Activated CD4-positive, alpha-beta T cell treated with anti-CD3 and anti-CD28 coated beads, Interleukin-2, Interleukin-4, amounts not matched to agents 100 ng/mL and 50 ng/mL, durations not matched to agents 16 hours and 8 hours (primary cell): ENCODE measurements at regions not wholly inside any gene's neighbourhood (a gene's known extent, or its start where the extent isn't known, plus 50 kb on each side); places are given as distances from the start of the nearest gene placed in this dataset.
"Not testable (repeated sequence)": the region's sequence is repeated elsewhere in the genome, so short reads cannot be mapped to it uniquely, and the experiment has no call there.

Experiments
- DNase-seq: peaks from one replicate; pipeline ENCODE4 v3.0.0-alpha.2; 2020; ENCODE audit warnings: low spot score

DNA sequence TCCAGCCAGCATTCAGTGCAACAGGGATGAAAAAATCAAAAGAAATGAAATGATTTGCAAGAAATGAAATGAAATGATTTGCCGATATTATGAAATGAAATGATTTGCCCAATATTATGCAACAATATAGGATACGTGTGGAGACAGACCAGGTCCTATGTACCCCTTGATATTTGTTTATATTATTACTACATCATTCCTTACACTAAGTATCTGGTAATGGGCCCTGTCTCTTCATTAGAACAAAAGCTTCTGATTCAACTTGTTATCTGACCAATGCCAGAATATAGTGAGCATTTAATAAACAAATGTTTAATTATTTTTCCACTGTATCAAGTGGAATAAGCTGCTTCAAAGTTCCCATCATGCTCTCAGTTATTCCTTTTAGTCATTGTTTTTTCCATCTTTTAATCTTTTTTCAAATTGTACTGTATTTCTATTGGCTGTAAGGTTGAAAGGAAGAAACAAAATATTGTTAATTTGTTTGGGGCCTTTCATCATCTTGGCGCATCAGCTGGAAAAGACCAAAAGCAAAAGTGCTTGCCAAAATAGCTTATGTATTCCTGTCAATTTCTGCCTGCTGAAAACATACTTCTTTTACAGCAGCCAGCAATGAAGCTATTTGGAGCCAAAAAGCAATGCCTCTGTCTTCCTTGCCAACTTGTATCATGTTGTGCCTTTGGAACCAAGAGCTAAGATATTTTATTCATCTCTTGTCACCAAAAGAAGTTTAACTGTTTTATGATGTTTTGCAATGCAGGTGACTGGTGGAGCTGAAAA lies 2314.9 kb downstream of the LRRC4C start:
- DNase-seq = no peak

DNA sequence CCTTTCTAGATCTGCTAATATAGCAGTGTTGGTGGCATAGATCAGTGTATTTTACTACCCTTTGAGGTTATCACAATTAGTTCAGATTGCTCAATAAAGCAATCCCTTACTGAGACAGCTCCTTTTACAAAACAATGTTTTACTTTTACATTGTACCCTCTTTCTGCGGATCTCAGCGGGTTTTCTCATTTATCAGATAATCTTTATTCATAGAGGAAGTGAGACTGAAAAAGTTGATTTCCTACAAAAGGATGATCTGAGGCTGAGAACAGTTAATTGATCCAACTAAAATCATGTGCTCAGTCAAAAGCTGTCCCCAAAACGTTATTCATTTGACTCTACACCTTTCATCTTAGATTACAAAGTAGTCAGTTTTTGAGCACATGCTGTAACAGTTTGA lies 2319.9 kb downstream of the LRRC4C start:
- no peak for DNase-seq

DNA sequence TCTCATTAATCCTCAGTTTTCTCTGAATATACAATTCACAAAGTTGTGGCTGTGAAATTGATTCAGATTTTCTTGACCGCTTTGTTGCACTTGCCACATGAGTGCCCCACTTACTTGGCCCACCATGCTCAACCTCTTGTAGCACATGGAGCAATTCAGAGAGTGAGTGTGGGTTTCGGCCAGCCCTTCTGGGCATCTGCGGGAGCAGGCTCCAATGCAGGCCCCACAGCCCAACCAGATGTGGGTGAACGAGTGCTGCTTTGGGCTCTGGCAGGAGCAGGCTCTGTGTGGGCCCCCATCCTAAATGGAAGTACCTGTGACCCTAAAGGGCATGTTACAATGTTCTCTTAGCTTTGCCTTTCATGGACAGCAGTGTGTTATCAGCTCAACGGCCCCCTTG lies 2338.6 kb downstream of the LRRC4C start:
- no peak for DNase-seq

DNA sequence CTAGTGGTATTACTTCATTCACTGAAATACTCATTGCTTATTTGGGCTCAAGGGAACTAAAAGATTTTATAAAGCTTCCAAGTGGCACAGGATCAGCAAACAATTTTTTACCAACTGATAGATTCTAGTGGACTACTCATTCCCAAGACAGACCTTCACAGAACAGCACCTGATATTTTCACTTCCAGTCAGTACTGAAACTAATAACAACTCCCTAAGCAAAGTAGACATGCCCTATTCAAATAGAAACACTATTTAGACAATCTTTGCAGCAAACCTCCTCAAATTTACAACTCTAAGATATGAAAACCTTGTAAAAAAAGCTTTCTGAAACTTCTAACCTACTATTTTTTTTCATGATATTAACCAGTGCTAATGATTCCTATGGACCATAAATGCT lies 2345.8 kb downstream of the LRRC4C start:
- DNase-seq = no peak

DNA sequence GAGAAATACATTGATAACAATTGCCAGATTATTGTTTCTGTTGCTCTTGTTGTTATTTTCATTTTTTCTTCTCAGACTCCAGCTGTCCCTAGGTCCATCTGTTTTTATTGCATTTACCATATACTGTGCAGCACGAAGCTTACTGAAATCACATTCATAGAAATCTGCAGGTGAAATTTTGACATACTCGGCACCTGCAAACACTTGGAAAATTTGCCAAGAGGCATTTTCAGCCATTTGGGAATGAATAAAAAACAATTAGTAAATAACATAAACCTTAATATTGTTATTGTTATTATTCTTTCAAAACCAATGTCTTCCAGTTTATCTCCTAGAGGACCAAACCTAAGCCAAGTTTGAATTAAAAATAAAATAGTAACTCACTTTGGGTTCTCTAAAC lies 2357.2 kb downstream of the LRRC4C start:
- DNase-seq = no peak

DNA sequence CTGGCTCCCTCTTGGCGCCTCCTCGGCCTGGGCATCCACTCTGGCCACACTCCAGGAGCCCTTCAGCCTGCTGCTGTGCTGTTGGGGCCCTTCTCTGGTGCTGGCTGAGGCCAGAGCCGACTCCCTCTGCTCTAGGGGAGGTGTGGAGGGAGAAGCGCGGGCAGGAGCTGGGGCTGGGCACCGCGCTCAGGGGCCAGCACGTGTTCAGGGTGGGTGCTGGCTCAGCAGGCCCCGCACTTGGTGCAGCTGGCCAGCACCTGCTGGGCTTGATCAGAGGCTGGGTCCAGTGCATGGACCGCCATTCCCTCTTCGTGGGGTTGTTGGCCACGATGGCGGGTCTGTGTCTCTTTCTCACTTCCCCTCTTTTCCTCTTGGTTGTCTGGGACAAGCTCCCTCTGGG lies 2381.0 kb downstream of the LRRC4C start:
- no peak for DNase-seq

DNA sequence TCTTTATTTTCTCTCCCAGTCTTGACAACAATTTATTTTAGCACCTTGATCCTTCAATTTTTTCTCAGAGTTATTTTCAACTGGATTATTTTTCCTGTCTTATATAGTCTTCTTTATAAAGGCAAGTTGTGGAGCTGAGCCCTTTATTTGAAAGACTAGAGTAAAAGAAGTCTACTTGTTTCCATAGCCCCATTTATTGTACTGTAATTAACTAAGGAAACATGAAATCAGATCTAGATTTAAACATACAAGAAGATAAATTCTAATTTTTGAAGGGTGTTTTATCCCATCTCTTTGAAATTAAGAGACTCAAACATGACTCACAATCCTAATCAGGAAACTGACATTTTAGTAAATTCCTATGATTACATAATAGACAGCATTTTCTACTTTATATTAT lies 2421.8 kb downstream of the LRRC4C start:
- no peak for DNase-seq

DNA sequence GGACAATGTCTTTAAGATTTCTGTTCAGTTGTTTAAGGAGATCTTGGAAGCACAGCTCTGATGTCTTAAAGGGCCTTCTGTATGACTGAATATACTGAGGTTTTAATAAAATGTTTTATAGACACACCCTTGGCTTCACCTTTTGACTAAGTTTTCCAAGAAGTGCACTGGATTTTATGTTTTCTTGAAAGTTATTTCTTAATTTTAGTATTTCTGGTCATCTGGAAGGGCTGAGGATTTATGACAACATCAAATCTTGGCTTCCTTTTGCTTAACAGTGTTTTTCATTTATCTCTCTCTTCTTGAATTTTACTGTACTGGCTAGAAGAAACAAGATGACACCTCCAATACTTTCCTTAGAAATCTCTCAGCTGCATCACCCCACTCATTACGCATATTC lies 2423.4 kb downstream of the LRRC4C start:
- no peak for DNase-seq

DNA sequence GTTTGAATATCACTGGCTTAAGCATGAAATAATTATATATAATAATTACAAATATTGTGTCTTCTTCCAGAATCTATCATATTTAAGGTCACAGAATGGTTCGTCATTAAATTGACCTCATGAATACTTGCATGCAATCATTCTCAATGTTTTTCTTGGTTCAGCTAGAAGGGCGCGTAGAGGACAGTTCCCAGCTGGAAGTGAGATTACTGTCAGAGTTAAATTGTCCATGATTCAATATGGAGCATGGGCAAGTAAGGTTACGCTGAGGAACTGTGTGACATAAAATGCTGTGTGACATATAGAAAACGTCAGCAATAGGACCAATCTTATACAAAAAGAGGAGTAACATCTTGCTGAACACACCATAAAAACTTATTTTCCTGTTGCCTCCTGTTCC lies 2423.5 kb upstream of the RAG2 start:
- DNase-seq = no peak

DNA sequence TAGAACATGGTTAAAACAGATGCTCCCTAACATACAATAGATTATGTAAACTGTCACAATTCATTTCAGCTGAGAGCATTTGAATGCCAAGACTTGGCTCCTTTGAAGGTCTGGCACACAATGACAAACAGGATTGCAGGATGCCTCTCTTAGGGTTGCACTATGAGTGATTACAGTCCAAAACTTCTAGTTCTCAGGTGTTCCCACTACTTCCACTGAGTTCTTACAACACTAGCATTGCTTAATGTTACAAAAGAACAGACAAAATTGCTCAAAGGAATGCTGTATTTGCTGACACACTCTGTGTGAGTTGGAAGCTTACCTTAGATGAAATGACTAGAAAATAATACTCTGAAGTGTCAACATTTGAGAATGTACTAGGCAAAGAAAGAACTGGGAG lies 2413.8 kb upstream of the RAG2 start:
- DNase-seq = no peak

DNA sequence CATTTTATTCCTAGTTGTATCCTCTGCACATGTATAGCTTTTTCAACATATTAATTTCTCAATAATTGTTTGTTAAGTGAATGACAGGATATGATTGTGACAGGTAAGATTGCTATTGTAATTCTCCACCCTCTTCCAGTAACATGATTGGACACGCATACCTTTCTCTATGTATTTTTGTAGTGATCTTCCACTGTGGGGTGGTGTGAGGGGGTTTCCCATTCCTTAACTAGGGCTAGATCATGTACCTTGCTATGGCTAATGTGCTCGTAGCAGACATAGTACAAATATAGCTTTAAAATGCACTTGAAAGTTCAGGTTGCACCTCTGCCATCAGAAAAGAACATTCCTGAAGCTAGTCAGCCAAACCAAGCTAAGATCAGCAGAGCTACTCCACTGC lies 2392.8 kb upstream of the RAG2 start:
- DNase-seq = no peak

DNA sequence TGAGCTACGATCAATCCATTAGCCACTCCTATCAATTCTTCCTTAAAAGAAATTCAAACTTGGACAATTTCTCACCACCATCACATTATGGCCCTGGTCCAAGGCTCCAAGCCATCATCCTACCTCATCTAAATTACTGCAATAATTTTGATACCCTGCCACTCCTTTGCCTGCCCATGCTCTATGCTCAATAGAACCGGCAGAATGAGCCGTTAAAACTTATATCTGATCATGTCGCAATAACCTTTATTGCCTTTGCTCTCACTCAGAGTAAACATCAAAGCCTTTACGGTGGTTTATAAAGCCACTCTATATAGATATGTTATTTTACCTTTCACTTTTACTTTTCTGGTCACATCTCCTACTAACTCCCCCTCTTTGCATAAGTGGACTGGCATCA lies 2392.1 kb upstream of the RAG2 start:
- DNase-seq = no peak

DNA sequence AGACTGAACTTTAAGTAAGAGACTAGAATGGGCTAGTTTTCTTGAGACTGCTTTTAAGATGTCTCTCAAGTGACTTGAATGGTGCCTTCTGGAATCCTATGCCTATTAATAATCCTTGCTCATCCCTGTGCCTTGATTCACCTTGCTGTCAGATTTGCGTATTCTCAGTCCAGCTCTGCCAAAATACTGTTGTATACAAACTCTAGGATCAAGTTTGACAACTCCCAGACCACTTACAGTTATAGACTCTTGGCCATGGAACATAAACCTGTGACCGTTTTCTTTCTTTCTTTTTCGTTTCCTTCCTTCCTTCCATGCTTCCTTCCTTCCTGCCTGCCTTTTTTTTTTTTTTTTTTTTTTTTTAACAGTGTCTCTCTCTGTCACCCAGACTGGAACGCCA lies 2390.9 kb upstream of the RAG2 start:
- no peak for DNase-seq

DNA sequence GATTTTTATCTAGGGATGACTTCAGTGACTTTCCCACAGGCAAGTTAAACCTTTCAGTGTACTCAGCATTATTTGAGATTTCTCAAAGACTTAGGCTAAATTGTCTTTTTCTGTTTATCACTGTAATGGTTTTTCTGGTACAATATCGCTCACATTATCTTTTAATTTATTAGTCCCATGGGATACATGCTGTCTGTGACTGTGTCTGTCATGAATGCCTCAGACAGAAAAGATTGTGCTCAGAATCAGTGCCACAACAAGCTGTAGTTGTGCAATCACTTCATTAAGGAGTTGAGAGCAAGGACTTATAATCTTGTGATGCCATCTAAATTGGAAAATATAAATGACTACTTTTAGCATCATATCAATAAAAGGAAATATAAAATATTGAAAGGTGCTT lies 2374.2 kb upstream of the RAG2 start:
- DNase-seq = no peak

DNA sequence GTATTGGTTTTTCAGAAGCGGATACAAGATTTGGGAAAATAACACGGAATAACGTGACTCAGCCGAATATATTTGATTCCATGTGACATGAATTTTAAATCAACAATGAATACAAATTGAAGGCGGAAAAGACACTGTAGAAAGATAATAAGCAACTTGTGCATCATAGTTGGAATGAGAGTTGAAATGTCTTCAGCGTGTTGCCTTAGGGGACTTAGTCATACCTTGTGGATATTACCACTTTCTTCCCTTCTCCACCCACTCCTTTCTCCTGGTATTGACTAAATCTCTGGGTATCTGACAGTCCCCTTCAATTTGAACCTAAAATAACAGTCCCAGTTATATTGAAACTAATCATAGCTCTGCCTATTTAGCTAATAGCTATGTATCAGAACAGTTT lies 2373.1 kb upstream of the RAG2 start:
- no peak for DNase-seq

DNA sequence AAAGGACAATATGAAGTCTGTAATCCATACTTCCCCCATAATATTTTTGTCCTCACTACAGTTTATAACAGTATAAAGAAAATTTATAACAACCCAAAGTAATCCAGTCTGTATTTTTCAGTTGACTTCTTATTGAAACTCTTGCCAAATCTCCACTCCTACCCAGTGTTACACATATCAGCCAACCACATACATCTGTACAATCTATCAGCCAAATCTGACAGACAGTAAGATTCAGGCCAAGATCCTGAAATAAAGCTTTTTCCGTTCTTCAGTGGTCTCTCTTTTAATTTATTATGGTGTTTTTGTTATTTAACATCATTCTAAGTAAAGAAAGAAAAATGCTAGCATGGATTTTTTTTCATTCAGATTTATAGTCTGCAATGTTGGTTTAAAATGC lies 2370.9 kb upstream of the RAG2 start:
- DNase-seq = no peak

DNA sequence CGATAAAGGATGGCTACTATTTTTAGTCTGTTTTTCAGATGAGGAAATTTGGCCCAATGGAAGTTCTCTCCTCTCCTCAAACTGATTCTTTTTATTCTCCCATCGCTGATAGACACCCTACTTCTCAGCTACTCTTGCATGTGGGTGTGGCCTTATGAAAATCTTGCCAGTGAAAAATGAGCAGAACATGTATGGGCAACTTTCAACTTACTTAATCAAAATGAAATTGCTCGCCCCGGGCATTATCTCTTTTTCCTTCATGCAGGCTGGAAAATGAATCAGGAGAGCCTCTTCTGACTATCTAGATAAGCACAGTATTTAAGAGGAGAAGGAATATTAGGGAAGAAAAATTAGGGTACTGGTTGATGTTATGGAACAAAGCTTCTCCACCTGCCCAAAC lies 2354.7 kb upstream of the RAG2 start:
- no peak for DNase-seq

DNA sequence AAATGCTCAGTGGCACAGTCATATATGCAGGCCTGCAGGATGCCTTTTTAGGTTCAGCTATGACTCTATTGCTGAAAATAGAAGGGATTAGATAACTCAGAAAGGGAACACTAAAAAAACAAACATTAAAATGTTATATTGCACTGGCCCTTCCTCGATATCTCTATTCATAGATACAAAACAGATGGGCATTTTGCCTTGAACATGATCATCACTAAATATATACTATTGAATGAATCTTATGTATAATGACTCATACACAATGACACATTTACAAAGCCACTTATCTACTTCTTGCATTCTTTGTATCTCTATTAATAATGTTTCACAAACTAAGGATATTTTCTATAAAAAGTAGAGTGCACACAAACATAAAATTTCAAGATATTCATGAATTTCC lies 2352.8 kb upstream of the RAG2 start:
- DNase-seq = no peak

DNA sequence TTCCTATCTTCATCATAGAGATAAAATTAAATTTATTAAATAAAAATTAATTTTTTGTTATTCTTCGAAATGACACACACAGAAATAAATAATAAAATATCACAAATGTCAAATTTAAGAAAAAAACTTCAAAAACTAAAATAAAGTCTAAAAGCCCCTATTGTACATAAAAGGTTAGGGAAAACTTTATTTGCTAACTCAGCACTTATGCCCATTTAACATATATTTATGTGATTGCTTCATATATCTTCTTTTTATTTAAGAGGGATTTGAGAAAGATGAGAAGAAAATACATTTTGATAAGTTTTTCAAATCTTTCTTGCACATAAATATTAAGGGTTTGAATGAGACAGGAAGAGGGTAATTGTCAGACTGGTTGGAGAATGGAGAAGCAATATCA lies 2350.4 kb upstream of the RAG2 start:
- DNase-seq = no peak

DNA sequence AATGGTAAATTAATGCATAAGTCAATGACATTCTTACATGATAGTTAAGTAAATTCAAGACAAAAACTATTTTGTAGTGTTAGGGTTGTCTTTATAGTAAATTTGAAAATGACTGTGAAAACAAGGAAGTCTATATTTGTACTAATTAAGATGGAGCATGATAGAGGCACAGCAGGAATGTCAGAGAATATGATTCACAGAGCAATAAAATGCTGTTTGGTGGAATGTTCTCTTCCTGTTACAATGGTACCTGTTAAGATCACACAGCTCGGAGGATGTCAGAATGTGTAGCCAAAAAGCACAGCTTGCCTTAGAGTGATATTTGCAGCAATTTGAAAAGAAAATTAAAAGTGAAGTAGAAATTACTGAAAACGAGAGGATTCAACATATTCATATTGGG lies 2339.7 kb upstream of the RAG2 start:
- DNase-seq = no peak

DNA sequence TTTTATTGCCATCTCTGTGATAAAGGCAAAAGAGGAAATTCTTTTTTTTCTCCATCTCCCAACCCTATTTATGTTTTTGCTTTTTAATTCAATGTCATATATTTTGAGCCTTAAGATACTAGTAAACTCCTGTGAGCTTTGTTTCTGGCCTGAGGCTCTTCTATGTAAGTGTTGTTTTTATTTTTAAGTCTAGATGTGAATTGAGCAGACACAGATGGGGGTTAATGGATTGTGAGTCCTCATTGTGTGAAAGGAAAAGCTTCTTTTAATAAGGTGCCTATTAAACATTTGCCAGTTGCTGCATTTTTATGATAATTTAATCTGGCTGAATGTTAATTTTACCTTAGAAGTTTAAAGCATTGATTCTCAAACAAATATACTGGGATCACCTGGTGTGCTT lies 2337.9 kb upstream of the RAG2 start:
- no peak for DNase-seq

DNA sequence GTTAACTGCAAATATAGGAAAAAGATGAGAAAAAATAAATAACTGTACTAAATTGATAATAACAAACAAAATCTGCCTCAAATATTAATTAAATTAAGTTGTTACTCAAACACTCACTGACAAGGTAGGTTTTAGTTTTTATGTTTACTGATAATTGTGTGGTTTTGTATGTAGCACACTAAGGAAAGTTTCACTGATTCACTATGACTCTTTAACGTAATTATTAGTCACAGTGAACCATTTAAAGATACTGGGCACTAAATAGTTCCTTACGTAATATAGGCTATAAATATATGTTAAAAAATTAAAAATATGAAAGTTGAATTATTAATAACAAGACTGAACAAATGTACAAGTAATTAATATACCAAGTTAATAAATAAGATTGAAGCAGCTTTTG lies 2330.0 kb upstream of the RAG2 start:
- no peak for DNase-seq

DNA sequence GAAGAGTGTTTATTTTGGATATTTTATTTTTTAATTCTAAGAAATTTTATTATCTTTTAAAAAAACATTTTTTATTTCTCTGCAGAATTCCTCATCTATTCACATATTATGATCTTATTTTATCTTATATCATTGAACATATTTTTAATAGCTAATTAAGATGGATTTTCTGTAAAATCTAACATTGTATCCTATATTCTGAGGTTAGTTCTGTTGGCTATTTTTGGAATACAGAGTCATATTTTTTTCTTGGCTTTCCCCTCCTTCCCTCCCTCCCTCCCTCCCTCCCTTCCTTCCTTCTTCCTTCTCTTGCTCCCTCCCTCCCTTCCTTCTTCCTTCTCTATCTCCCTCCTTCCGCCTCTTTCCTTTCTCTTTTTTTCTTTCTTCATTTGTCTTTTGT lies 2326.6 kb upstream of the RAG2 start:
- no peak for DNase-seq

DNA sequence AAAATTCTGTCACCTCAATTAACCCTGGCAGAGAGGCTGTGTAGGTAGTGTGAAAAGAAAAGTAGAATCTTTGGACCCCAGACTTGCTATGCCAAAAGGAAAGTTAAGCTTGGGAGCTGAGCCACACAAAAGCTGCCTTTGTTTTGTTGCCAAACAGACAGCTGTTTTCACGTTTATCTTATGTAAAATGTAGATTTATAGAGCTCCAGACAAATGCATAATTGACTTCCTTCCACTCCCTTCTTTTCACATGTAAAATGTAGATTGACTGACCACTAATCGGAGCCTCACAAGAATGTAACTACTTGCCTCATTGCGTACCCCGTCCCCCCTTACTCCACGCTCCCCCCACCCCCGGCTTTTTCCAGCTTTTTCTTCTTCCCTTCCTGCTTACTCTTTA lies 2302.2 kb upstream of the RAG2 start:
- DNase-seq = no peak

DNA sequence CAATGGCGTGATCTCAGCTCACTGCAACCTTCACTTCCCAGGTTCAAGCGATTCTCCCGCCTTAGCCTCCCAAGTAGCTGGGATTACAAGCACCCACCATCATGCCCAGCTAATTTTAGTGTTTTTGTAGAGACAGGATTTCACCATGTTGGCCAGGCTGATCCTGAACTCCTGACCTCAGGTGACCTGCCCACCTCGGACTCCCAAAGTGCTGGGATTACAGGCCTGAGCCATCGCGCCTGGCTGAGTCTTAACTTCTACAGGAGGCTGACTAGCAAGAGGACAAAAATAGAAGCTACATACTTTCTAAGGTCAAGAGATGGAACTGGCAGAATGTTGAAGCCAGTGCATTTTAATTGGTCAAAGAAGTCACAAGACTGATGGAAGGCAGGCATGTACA lies 2296.2 kb upstream of the RAG2 start:
- not testable (repeated sequence) for DNase-seq
